ENCODE measurements at regions not wholly inside any gene's neighbourhood (a gene's known extent, or its start where the extent isn't known, plus 50 kb on each side); places are given as distances from the start of the nearest gene placed in this dataset.

DNA sequence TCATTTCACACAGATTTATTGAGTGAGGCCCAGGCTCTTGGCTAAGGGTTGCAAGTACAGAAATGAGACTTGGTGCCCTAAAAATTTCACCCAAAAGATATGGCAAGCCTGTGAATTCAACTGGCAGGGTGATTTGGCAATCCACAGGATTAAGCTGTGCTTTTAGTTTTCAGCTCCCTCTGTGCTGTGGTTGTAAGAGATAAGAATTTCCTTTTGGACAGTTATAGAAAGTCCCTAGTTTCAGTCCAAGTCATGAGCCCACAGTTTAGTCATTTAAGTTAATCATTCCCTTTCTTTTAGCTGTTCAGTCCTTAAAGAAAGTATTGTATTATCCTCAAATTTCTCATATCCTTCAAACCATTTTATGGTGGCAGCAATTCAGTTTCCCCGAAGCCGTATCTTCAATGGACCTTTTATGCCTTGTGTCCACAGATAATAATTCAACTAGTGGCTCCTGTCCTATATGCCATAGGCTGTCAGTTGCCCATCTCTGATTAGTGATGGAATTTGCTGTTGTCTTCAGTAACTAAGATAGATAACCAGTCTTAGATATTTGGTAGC, 73.4 kb upstream of the NAMPT start:
- no peak for TF ChIP-seq ZNF8 (CRISPR knock-in tag; IDR thresholded peaks at IDR 0.05)
- TF ChIP-seq OSR1 (CRISPR knock-in tag; IDR thresholded peaks at IDR 0.05) = no peak
- TF ChIP-seq, protein P1, sequence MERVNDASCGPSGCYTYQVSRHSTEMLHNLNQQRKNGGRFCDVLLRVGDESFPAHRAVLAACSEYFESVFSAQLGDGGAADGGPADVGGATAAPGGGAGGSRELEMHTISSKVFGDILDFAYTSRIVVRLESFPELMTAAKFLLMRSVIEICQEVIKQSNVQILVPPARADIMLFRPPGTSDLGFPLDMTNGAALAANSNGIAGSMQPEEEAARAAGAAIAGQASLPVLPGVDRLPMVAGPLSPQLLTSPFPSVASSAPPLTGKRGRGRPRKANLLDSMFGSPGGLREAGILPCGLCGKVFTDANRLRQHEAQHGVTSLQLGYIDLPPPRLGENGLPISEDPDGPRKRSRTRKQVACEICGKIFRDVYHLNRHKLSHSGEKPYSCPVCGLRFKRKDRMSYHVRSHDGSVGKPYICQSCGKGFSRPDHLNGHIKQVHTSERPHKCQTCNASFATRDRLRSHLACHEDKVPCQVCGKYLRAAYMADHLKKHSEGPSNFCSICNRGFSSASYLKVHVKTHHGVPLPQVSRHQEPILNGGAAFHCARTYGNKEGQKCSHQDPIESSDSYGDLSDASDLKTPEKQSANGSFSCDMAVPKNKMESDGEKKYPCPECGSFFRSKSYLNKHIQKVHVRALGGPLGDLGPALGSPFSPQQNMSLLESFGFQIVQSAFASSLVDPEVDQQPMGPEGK (CRISPR knock-in tag; IDR thresholded peaks at IDR 0.05; ENCODE audit: borderline replicate concordance) = no peak
- no peak for TF ChIP-seq ZNF70 (CRISPR knock-in tag; IDR thresholded peaks at IDR 0.05)
- no peak for TF ChIP-seq ARNTL (CRISPR knock-in tag; IDR thresholded peaks at IDR 0.05; ENCODE audit: borderline replicate concordance, low read depth)
- no peak for TF ChIP-seq RARB (CRISPR knock-in tag; IDR thresholded peaks at IDR 0.05)
- TF ChIP-seq SNAI2 (CRISPR knock-in tag; IDR thresholded peaks at IDR 0.05) = no peak
- TF ChIP-seq, protein P2, sequence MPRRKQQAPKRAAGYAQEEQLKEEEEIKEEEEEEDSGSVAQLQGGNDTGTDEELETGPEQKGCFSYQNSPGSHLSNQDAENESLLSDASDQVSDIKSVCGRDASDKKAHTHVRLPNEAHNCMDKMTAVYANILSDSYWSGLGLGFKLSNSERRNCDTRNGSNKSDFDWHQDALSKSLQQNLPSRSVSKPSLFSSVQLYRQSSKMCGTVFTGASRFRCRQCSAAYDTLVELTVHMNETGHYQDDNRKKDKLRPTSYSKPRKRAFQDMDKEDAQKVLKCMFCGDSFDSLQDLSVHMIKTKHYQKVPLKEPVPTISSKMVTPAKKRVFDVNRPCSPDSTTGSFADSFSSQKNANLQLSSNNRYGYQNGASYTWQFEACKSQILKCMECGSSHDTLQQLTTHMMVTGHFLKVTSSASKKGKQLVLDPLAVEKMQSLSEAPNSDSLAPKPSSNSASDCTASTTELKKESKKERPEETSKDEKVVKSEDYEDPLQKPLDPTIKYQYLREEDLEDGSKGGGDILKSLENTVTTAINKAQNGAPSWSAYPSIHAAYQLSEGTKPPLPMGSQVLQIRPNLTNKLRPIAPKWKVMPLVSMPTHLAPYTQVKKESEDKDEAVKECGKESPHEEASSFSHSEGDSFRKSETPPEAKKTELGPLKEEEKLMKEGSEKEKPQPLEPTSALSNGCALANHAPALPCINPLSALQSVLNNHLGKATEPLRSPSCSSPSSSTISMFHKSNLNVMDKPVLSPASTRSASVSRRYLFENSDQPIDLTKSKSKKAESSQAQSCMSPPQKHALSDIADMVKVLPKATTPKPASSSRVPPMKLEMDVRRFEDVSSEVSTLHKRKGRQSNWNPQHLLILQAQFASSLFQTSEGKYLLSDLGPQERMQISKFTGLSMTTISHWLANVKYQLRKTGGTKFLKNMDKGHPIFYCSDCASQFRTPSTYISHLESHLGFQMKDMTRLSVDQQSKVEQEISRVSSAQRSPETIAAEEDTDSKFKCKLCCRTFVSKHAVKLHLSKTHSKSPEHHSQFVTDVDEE (CRISPR knock-in tag; IDR thresholded peaks at IDR 0.05) = no peak
- TF ChIP-seq ZFP3 (CRISPR knock-in tag; IDR thresholded peaks at IDR 0.05) = no peak

Measured in SK-N-SH treated with all-trans-retinoic acid at 6 μM for 48 hours (cell line).